NCI-H1930 (cell line): ENCODE measurements at regions not wholly inside any gene's neighbourhood (a gene's known extent, or its start where the extent isn't known, plus 50 kb on each side); places are given as distances from the start of the nearest gene placed in this dataset.

Experiments used
- DNase-seq, 2 experiments: peaks; one replicate each; lab custom pipeline; 2025; lab: John Stamatoyannopoulos, UW

- no peak for DNase-seq
Measured at GRCh38 chr9:108607607-108608006, 248.2 kb downstream of the ACTL7B start.

- no peak for DNase-seq
Measured at GRCh38 chr9:108606401-108606800, 249.4 kb downstream of the ACTL7B start.

GRCh38 chr9:108603141-108603540, 252.6 kb downstream of the ACTL7B start:
- no peak for DNase-seq

- no peak for DNase-seq
Measured at GRCh38 chr9:108600896-108601295, 254.9 kb downstream of the ACTL7B start.

- DNase-seq: no peak
Measured at GRCh38 chr9:108599571-108599970, 256.2 kb downstream of the ACTL7B start.

GRCh38 chr9:108591121-108591520, 264.7 kb downstream of the ACTL7B start:
- no peak for DNase-seq

- DNase-seq: no peak
Measured at GRCh38 chr9:108588246-108588645, 267.5 kb downstream of the ACTL7B start.

- DNase-seq: no peak
Measured at GRCh38 chr9:108586471-108587139, 269.2 kb downstream of the ACTL7B start.

GRCh38 chr9:108584860-108585259, 270.9 kb downstream of the ACTL7B start:
- DNase-seq: no peak

- DNase-seq: no peak
Measured at GRCh38 chr9:108582726-108583125, 273.1 kb downstream of the ACTL7B start.

GRCh38 chr9:108579757-108580439, 275.9 kb downstream of the ACTL7B start:
- DNase-seq: no peak

- no peak for DNase-seq
Measured at GRCh38 chr9:108575276-108575675, 280.5 kb downstream of the ACTL7B start.

- no peak for DNase-seq
Measured at GRCh38 chr9:108569624-108570023, 286.2 kb downstream of the ACTL7B start.

GRCh38 chr9:108568093-108568492, 287.7 kb downstream of the ACTL7B start:
- no peak for DNase-seq

- no peak for DNase-seq
Measured at GRCh38 chr9:108567571-108567970, 288.2 kb downstream of the ACTL7B start.

GRCh38 chr9:108565651-108566378, 290.0 kb downstream of the ACTL7B start:
- DNase-seq: peak; percentile 67 to 77

- no peak for DNase-seq
Measured at GRCh38 chr9:108562176-108562575, 293.6 kb downstream of the ACTL7B start.

GRCh38 chr9:108559432-108559831, 296.4 kb downstream of the ACTL7B start:
- no peak for DNase-seq

GRCh38 chr9:108554831-108555230, 301.0 kb downstream of the ACTL7B start:
- no peak for DNase-seq

GRCh38 chr9:108553111-108553635, 302.6 kb downstream of the ACTL7B start:
- peak in 1 of 2 experiments; percentile 19 for DNase-seq

GRCh38 chr9:108552459-108553040, 303.2 kb downstream of the ACTL7B start:
- no peak for DNase-seq
